NCI-H748 (cell line): ENCODE measurements at regions not wholly inside any gene's neighbourhood (a gene's known extent, or its start where the extent isn't known, plus 50 kb on each side); places are given as distances from the start of the nearest gene placed in this dataset.
"Not testable (repeated sequence)": the region's sequence is repeated elsewhere in the genome, so short reads cannot be mapped to it uniquely, and the experiment has no call there.

ENCODE experiments used
- DNase-seq: peaks from one replicate; lab custom pipeline; 2025; ENCODE audit not compliant: unreplicated experiment; lab: John Stamatoyannopoulos, UW

DNA sequence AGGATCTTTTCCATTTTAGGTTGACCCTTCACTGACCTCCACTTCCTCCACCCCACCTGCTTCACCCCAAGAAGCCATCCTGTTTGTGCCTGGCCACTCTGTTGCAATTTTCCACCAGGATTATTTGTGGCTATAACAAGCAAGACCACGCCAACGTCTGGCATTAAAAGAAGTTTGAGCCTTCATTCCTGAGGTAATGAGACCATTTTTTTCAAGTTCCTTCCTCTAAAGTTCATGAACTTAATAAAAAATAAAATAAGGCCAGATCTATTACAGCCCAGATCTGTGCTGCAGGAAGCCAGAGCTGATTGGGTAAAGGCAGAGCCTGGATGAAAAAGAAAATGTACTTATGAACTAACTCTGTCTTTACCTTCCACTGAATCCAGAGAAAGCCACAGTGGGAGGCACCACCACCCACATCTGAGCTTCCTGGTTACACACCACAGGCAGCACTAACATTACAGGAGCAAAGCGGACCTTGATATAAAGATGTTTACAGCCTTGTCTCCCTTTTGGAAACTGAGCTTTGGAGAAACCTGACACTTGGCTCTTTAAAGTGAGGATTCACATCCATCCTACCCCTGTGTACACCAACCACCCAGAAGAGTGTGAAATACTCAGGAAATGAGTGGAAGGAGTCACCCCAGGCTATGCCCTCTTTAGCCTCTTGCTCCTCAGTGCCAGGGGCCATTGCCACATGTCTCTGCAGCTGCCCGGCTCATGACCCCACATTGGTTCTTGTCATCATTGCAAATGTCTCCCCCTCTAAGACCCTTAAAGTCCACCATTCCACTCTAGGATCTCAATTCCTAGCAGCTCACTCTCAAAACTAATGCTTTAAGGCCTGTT, 293.6 kb downstream of the PLPP3 start:
- DNase-seq, result no peak

DNA sequence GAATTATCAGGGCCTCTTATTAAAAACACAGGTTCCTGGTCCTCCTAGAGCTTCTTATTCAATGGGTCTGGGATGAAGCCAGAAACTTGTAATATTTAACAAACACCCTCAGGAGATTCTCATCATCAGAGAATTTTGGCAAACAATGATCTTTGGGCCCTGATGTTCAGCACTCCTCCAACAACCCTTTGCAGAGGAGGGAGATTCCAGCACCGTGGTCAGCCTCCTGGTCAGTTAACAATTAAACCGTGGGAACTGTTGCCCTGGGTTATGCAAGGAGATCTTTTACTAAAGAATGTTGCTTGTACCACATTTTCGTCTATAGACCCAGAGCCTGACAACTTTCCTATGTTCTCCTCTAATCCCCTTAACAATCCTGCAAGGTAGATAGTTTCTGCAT, 294.4 kb downstream of the PLPP3 start:
- no peak for DNase-seq

DNA sequence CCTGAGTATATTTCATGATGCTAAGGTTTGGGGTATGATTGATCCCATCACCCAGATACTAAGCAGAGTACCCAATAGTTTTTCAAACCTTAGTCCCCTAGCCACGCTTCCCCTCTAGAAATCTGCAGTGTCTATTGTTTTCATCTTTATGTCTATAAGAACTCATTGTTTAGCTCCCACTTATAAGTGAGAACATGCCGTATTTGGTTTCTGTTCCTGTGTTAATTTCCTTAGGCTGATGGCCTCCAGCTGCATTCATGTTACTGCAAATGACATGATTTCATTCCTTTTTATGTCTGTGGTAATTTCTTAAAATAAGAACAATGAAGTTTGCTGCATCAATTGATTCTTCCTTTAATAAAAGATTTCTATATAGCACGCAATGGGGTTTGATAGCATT, 301.3 kb downstream of the PLPP3 start:
- DNase-seq, result no peak

DNA sequence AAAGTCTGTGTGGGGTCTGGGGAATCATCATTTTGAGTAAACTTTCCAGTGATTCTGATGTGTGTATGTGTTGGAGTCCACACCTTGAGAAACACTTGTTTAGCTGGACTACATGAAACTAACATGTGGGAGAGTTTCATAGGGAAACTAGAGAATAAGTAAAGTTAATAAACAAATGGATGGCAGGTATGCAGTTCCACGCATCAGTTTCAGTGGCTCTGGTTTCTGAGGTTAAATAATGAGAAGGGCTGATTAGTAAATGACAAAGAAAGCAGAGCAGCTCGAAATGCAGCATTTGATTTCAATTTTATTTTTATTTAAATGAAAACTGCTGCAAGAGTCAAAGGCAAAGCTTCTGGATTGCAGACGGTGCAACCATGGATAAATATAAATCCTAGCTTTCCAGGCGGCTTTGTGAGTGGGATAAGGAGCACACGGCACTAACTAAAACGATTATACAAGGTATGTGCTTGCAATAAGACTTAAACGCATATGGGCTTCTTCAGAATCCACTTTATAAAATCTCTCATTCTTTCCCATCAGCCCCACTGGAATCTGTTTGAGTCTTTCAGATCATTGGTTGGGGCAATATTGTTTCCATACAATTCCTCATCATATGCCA, 310.7 kb downstream of the PLPP3 start:
- no peak for DNase-seq

DNA sequence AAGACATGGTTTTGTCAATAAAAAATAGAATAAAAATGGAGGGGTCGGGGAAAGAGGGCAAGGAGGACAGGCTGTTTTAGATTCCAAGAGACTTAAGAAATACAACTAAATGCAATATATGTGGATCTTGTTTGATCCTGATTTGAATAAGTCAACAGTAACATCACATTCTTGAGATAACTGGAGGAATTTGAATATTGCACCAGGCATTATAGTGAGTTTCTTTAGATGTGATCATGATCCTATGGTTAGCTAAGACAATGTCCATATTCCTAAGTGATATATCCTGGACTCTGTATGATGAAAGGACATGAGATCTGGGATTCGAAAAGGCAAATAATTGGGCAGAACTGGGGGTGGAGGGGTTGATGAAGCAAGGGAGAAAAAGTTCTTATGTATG, 311.8 kb downstream of the PLPP3 start:
- DNase-seq, result no peak

DNA sequence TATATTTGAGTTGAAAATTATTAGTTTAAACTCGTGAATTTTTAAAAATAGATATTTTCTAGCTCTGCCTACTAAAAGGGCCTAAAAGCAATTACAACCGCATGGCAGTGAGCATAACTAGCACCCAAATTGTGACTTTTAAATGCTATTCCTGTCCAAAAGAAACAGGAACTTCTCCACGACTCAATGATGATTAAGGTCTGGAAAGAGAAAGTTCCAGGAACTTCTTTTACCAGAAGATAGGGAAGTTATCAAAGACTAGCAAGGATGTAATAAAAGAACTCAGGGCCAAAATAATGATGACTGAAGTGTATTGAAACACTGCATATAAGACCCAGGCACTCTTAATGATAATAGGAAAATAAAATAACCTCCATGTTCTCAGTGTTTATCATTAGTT, 313.0 kb downstream of the PLPP3 start:
- DNase-seq, result no peak

DNA sequence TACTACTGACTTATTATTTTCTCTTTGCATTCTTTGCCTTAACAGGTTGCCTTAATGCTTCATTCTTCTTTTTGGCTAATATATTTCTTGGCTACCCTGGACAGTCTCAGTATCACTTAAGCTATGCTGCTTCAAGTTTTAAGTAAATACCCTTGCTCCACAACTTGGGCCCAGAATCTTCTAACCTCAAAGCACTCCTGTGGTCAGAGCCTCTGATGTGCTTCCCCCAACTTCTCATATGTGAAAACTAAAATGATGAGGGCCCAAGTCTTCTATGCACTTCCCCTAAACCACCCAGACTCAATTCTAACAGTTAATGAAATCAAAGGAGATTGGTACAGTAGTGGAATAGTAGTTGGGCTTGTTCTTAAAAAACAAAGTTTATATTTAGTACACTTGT, 314.1 kb downstream of the PLPP3 start:
- DNase-seq, result no peak

DNA sequence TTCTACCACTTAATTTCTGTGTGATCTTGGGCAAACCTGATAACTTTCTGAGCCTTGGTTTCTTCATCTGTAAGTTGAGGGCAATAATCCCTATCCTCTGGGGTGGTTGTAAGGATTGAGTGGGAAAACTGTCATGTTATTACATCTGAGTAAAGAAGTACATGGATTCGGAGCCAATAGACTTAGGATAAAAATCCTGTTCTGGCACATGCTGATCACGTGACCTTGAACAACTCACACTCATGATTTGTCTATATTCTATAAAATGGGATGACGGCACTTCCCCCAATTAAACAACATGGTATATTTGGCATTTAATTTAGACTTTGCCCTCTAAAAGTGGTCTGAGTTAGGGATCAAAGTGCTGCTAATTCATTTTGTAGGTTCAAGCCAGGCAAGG, 315.5 kb downstream of the PLPP3 start:
- DNase-seq, result no peak

DNA sequence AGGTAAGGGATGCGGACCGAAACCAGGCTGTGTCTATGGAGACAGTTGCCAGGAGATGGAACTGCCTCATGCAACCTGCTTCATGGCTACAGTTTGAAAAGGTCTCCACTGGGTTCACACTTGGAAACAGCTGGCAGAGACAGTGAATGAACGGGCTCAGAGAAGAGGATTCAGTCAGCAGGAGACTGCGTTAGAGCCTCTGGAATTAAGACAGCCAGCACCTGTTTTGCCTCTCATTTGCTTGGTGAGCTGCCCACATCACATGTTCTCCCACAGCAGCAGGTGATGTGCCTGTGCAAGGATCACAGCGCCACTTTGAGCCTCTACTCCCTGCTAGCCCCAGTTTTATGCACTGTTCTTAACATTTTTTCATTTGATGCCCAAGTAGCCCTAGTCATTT, 321.0 kb downstream of the PLPP3 start:
- peak; percentile 61 for DNase-seq

DNA sequence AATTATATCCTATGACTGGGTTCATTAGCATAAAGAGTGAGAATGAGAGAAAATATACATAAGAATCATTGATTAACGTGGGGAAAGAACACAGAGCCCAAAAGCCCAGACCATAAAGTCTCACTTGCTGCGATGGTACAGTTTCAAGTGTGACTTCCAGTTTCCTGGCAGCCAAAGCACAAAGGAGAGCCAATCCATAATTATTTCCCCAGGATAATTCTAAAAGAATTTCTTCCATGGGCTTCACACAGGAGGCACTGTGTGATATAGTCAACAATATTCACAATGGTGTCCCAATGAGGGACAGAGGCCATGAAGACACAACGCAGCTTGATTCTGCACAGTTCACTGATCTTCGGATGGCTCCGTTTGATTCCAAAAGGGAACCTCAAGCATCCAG, 321.6 kb downstream of the PLPP3 start:
- DNase-seq, result no peak

DNA sequence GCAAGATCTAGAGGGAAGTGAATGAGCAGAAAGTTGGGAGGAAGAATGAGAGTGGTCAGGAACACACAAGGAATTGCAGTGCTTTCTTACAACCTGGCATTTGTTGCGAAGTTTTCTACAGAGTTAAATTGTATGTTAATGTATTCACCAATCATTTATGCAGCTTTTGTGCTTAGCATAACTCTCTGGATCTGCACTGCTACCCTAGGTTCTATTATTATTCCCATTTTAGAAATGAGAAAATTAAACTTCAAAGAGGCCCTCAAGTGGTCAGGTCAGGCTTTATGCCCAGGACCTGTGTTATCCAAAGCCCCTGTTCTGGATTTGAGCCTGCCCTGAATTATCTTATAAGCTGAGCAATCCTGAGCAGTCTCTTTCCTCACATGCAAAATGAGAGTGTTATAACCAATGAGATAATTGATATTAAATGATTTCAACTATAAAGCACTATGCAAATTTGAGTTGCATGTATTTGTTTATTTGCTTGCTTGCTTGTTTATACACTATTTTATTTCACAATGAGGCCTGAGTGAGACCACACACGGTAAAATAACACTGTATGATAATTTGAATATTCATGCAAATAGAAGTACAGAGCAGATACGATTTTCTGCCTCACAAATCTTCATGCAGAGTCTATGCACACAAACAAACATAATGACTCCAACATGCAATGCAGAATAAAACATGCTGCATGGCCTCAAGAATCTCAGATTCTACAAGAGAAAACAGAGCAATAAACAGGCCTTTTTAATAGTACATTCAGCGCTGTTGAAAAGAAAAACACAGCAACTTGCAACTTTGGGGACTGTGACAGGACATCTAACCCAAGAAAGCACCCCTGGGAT, 323.0 kb downstream of the PLPP3 start:
- DNase-seq, result no peak

DNA sequence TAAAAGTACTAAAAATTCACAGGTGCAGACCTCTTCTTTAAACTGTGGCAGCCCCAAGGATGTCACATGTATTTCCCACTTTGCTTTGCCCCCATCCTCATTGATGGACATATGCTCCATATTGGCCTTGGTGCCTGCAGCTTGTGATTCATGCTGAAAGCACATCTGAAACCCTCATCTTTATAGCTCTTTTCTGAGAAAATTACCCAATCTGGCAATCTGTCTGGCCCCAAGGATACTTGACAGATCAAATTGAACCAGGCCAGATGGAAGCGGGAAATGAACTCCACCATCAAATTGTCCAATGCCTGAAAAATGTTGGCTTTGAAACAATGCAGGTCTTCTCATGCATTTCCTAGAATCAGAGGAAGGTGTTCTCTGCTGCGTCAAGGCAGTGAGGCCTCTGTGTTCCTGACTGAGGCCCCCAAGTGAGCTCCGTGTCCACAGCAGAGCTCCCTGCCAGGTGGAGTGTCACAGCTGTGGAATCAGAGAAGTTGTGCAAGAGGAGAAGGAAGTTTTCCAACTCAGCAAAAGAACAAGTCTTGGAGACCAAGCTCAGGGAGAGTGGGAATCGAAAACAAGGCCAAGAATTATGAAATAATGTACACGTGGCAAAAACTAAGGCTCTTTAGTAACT, 323.7 kb downstream of the PLPP3 start:
- DNase-seq, result no peak

DNA sequence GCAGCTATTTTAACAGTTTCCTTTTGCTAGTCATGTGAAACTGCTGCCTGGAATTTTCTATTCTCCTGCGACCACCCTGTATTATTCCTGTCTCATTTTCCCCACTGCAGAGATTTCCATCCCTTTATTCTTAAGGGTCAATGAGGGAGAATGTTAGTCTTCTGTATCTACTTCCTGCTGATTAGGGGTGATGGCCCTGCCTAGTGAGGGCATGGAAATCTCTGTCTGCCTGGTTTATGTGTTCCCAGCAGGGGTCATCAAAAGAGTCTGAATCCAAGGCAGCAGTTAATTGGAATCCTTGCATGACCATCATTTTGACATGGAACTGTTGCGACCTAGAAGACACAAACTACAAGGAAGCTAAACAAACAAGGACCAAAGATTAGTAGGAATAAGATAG, 325.2 kb downstream of the PLPP3 start:
- DNase-seq, result no peak

DNA sequence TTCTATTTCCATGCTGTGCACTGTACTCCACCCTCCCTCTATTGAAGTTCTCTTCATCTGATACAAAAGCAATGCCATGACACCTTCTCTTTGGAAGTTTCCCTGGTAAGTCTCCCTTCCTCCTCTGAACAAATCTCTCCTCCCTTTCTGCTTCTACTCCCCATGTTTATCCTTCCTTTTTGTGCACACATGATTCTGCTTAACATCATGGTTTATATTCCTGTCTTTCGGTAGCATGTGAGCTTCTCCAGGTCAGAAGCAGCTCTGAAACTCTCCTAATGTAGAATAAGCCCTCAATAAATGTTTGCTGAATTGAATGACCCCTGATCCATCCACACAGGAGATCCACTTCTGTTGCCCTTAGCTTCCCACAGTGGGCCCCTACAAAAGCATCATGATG, 328.6 kb downstream of the PLPP3 start:
- no peak for DNase-seq

DNA sequence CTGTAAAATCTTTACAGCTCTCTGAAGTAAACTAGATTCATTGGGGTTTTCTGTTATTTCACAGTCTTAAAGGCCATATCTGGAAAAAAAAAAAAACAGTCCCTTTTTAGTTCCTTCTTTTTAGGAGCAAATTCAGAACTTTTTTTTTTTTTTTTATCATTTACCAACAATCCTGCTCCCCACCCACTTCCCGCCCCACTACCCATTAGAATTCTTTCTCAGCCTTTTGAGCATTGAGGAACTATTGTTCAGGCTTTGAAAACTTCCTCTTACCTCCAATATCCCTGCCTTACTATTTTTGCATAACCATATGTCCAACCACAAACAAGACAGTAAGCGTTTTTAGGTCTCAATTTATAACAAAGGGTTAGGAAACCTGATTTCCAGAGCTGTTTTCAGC, 330.1 kb downstream of the PLPP3 start:
- DNase-seq, result no peak

DNA sequence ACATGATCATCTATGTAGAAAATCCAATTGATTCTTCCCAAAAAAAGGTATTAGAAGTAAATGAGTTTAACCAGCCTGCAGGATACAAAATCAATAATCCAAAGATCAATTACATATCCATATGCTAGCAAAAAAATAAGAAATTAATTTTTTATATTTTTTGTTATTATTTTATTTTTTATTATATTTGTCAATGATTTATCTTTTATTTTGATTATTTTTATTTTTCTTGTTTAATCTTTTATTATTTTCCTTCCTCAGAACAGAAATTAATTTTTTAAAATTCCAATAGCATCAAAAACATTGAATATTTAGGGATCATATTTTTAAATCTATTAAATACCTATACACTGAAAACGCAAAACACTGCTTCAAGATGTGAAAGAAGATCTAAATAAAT, 331.2 kb downstream of the PLPP3 start:
- no peak for DNase-seq

DNA sequence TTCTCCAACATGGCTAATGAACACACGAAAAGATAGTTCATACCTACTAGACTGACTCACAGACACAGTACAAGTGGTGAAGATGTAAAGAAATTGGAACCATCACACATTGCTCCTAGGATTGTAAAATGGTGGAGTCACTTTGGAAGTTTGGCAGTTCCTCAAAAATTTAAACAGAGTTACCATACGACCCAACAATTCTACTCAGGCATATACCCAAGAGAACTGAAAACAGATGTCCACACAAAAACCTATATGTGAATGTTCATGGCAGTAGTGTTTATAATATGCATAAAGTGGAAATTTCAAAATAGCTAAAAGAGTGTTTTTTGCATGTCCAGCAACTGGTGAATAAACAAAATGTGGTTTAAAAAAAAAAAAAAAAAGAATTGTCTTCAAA, 332.6 kb downstream of the PLPP3 start:
- DNase-seq, result not testable (repeated sequence)

DNA sequence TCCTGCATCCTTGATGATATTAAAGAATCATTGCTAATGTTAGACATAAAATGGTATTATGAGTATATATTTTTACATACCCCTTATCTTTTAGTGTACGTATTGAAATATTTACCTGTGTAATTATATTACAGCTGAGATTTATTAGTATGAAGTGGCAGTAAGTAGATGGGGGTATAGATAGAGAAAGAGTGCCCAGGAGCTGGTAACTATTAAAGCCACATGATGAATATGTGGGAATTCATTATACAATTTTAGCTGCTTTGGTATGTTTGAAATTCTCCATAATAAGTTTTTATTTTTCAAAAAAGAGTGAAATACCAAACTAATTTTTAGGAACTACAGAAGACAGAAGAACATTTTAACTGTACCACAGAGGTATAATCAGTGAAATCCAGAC, 339.0 kb downstream of the PLPP3 start:
- no peak for DNase-seq

DNA sequence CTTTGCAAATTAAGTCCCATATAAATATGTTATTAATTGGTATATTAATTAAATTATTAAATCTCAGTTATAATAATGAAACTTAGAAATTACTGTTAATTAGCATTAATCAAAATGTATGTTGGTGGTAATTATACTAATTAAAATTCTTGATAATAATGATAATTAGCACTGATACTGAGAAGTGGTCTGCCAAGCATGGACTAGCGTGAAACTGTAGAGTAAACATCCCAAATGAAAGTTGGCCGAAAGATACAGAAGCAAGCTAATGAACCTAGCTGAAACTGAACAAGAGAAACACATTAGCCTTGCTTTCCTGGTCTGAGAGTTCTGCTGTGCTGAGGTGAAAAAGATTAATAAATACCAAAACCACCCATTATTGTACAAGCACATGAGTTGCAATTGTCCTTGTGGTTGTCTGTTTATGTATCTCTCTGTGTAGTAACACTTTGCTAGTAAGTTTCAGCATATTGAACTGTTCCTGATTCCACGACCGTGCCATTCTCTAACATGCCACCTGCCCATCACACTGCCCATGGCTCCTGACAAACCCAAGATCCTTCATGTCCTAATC, 341.8 kb downstream of the PLPP3 start:
- DNase-seq, result no peak

DNA sequence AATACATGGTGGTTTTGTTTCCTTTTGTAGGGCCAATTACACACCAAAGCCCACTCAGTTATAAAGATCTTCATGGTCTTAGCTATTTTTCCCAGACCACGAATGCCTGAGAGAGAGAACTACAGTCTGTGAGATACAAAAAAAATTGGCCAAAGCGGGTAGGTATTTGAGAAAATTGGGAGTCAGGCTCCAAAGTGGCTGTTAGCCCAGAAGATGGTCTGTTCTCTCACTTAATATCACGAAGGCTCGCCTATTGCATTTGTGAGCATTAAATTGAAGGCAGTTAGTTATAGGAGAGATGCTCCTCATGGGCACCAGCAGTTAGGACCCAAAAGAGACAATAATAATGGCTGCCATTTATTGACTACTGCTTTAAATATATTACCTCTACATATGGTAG, 342.7 kb downstream of the PLPP3 start:
- no peak for DNase-seq

DNA sequence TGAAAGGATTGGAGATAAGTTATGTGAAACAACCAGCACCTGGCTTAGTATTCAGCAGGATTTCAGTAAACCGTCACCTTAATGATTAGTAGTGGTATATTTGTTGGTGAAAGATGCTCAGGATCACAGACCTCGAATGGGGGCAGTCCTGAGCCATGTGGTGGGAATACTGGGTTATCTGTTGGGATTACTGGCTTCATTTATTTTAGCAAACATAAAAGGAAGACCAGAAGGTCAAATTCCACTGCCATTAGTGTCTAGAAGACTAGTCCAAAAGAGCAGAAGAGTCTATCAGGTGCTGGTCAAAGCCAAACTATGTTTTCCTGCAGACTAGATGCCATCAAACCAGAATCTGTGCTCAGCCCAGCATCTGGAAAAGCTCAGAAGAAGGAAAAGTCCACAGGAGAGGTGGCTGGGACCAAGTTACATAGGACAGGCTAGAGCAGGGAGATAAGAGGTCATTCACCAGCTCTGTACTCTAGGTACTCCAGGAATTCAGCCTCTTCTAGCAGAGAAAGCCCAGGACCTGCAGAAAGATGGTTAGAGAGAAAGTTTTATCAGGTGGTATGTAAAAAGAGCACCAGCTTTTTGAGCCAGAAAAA, 343.4 kb downstream of the PLPP3 start:
- DNase-seq, result no peak
